ENCODE measurements at regions not wholly inside any gene's neighbourhood (a gene's known extent, or its start where the extent isn't known, plus 50 kb on each side); places are given as distances from the start of the nearest gene placed in this dataset.

GRCh38 chr1:193785850-193786420 is 599.5 kb upstream of the B3GALT2 start:
- TF ChIP-seq CTCF (conservative IDR thresholded peaks at IDR 0.05; ENCODE audit: low read length) (no peak), EZH2phosphoT487 (IDR thresholded peaks at IDR 0.05; ENCODE audit: borderline replicate concordance) (no peak)

Measured in Loucy (cell line).